ENCODE measurements at regions not wholly inside any gene's neighbourhood (a gene's known extent, or its start where the extent isn't known, plus 50 kb on each side); places are given as distances from the start of the nearest gene placed in this dataset.
A peak's percentile ranks its signal among the peaks of the same experiment; 100 is the strongest.

DNA sequence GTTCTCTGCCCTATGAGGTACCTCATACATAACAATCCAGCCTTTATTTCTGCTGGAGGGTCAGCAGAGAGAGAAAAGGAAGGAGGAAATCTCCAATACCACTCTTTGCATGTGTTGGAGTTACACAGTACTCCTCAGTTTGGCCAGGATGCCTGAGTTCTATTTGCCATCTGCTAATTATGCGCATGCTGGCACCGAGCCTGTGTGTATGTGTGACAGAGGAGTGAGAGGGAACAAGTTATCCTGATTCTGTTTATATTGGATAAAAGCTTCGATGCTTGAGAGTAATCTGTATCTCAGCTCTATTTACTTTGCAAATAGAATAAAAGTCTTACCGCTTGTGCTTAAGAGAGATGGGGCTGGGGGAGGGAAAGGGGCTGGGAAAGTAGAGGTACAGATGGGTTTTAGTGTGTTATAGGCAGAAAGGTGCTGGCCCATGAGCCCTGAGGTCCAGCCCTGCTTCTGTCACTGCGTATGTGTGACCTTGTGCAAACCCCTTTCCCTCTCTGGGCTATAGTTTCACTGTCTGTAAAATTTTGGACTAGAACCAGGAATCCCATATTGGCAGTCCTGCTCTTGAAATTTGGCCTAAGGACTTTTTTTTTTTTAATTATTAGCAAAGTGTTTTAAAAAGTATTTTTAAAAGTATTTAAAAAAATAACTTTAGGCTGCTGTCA, 54.5 kb upstream of the PLXNA2 start:
- no peak for DNase-seq

DNA sequence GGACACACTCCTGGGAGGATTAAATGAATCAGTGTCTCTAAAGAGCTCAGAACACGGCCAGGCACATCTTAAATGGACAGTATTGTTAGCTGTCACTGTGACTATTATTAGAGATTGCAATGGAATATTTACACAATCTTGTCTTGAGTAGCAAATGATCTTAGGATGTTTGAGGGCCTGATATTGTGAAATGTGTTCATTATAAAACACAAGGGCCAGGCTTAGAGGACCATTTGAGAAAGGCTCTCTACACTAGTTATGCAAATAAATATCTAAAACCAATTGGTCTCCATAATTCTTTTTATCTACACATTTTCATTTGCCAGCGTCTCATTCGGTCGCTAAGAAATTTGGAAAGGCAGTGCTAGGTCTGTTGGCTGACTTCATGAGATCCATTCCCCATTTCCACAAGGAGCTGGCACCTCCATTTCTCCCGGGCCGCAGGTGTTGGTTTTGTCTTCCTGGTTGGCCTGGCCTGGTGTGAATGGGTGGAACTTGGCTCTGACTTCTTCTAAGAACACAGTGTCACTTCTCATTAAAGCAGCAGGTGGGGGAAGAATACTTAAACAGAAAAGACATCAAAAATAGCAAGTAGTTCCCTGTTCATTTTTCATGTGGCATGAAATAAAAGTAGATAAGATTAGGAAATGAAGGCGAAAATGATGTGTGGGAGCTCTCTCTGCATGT, 56.0 kb upstream of the PLXNA2 start:
- DNase-seq: no peak

DNA sequence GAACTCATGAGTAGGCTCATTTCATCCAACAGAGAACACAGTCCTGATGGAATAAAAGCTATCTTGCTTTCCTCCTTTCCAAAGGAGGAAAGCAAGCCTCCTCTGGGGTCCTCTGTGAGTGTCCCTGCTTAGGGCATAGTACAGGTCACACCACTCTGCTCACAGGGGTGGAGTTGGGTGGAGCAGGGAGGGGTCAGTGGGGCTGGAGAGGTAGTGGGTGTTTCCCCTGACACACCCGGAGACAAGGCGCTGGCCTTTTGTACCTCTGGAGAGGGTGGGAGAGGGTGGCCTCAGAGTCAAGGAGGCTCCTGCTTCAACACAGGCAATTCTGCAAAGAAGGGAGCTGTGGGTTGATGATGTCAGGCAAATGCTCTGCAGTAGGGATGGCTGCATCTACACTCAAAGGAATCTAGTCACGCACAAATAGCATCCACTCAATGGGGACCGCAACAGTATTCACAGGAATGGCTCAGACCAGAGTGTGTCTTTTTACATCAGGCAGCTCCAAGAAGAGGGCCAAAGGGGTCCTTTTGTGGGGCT, 58.6 kb upstream of the PLXNA2 start:
- DNase-seq: no peak

DNA sequence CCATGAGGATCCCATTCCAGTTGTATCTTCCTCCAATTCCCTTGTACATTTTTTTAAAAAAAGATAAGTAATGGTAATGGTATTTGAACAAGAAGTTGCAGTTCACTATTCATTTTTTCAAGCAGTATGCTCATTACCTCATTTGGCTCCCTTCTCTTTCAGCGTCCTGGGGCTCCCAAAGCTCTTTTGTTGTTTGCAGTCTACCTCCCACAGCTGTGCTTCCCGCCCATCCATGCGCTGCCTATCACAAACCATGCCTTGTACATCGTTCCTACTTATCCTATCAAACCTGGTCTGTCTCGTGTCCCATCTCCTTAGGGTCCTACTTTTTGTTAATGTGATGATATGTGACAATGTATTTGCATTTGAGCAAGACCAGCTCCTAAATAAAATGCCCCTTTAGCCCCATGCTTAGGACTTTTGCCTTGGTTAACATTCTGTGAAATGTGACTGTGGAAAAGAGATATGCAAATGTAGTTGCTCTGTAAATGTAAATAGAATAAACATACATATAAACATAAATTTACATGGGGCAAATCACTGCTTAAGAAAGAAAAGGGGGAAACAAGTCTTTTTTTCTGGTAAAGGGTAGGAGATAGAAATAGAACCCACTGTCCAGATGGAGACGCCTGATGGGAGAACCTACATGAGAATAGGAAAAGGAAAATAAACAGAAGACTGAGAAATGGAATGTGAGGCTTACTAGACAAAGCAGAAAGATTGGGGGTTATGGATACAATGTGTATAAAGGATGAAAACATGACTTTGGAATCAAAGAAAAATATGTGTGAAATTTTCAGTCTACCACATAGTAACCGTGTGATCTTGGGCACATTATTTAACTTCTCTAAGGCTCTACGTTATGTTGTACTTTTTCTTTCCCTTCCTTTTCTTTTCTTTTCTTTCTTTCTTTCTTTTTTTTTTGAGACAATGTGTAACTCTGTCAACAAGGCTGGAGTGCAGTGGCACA, 59.8 kb upstream of the PLXNA2 start:
- DNase-seq: no peak

DNA sequence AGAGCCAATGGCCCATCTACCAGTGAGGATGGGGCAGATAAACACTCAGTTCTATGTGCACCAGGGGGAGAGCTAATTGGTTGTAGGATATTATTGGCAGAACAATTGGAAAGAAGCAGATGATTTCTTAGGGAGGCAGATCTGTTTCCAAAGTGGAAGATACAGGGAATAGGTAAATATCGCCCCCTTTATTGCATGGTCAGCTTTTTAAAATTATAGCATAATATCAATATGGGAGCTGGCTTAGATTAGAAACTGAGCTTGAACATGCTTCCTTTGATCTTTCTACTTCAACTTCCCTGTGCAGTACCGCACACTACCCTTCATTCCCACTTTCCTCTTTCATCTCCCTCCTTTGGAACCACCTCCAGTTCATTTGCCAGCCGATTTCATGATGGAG, 64.0 kb upstream of the PLXNA2 start:
- DNase-seq: no peak

DNA sequence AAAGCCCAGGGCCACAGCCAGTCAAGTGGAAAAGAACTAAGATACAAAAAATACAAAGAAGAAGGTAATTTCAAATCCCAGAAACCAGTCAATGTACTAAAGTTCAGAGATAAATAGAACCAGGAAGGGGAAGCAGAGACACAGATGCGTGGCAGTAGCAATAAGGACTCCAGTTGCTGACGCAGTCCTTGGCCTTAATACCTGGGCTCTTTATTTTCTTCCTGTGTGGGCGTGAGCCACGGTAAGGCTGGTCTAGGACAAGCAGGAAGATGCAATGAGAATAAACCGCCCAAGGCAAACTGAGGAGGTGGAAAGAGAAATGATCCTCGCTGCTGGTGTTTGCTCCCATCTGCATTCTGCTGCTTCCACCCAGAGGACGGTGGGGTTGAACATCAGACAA, 65.6 kb upstream of the PLXNA2 start:
- no peak for DNase-seq

DNA sequence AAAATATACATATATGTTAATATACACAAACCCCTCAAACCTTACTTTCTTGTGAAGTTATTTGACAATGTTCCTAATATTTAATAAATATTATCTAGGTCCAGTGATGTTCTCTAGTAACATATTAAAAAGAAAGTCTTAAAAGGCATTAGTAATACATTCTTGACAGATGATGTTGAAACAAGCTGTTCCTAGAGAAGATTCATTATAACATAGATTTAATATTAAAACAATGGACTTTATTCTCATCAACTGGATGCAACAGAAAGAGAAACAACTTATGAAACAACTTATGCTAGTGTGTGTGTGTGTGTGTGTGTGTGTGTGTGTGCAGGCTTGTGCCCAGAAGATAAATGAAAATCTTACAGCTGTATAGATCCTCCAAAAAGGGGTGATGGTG, 68.5 kb upstream of the PLXNA2 start:
- no peak for DNase-seq

DNA sequence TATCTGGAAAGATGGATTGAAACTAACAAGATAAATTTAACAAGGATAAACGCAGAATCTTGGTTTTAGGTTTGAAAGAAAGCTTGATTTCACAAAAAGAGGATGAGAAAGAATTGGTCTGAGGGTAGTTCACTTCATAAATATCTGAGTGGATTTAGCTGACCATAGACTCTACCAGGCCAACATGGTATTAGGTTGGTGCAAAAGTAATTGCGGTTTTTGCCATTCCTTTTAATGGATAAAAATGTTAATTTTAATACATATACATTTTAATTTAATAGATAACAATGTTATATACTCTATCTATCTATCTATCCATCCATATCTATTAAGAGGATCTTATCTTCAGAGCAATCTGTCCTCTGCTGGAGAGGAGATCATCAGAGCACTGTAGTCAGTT, 70.2 kb upstream of the PLXNA2 start:
- DNase-seq: no peak

DNA sequence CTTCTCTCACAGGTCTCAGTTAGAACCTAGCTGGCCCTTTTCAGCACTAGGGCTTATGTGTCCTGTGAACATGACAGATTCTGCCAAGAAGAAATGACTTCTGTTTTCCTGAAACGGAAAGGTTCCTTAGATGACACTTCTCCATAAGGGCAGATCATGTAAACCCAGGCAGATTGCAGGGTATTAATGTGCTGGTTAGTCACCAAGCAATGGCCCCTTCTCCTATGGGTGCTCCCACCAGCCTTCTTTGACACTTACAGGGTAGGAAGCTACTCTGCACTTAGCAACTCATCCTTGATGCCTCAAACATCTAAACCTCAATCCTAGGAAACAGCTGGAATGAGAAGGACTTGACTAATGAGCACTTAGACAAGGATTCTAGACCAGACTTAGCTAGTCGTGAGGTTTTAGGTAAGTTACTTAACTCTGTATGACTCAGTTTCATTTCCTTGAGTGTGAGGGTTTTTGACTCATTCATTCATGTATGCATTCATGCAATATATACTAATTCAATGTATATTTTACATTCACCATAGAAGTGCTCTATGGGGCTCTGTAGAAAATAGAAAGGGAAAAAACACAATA, 74.1 kb upstream of the PLXNA2 start:
- peak; percentile 18 for DNase-seq

DNA sequence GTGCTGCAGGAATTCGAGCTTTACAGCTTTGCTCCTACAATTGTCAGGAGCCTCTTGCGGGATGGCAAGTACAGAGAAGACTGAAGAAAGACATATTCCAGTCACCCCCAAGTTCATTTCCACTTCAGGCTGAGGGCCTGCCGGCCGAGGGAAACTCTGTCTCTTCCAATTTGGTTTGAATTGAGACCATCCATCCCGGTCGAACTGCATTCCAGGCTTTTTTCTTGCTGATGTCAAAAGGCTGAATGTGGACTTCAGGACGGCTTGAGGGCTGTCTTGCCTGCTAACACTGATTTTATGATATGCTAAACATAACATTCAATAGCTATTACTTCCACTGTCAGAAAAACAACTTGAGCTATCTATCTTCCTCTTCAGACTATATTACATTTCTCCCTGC, 79.8 kb upstream of the PLXNA2 start:
- no peak for DNase-seq

DNA sequence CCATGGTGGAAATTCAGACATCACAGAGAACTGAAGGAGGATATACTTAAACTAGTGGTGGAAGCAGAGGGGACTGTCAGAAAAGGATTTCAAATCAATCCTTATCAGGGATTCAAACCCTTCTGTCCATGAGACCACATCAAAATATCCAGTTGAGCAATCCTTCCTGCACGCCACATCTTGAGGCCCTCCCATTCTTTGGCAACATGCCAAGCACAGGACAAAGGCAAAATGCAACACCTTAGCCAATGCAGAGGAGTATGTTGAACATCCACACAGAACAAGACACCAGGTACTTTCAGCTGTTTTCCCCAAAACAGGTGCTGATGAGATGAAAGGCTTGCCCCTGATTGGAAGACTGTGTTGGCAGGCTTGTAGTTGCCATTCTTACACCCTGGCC, 81.8 kb upstream of the PLXNA2 start:
- DNase-seq: no peak

DNA sequence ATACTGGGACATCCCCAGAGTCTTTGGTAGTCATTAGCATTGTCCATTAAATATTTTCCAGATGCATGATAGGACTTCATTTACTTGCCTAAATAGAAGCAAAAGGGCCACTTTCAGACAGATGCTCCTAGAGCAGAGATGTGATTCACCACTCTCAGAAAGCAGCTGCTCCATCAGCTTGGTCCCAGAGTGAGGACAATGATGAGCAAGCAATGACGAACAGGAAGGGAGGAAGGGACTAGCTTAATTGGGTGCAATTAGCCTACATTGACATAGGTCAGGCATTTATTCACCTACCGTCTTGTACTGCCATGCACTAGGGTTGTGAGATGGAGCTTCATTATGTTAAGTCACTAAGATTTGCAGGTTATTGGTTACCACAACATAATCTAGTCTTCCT, 85.1 kb upstream of the PLXNA2 start:
- no peak for DNase-seq

DNA sequence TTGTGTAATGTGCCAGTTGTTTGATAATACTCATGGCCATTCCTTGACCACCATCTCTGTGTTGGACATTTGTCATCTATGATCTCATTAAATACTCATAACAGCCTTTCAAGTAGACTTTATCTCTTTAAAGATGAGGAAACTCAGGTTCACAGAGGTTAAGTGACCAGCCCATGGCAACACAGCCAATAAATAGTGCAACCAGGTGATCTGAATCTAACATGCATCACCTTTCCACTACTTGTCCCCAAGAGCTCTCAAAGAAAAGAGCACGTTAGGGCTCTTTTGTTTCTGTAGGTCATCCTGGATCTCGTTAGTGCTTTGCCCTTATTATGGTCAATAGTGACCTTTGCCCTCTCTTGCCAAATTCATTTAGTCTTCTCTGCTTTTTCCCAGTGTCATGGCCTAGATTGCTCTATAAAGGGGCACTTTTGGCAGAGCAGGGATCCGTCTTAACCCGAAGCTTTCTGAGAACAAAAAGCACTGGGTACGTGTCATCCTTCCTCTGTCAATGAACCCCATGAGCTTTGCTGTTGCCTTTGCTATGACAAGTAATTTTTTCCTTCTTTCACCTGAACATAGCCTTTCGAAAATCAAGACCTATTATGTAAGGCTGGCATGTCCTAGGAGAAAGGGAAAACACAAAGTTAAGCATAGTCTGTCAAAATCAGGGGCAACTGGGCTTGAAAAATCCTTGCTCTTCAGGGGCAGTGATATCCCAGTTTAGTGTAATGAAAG, 88.0 kb upstream of the PLXNA2 start:
- DNase-seq: no peak

DNA sequence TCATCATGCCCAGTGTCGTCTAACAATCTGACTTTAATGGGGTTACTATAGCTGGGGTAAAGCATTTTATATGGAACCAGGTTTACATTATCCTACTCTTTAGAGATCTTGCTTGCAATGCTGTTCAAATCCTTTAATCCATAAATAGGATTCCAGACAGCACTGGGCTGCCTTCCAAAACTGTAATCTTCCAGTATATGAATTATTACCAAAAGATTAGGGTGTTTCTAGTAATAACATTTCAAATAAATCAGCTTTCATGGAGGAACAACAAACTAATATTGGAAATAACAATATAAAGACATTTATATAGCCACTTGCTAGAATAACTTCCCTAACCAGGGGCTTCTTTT, 88.6 kb upstream of the PLXNA2 start:
- DNase-seq: no peak

DNA sequence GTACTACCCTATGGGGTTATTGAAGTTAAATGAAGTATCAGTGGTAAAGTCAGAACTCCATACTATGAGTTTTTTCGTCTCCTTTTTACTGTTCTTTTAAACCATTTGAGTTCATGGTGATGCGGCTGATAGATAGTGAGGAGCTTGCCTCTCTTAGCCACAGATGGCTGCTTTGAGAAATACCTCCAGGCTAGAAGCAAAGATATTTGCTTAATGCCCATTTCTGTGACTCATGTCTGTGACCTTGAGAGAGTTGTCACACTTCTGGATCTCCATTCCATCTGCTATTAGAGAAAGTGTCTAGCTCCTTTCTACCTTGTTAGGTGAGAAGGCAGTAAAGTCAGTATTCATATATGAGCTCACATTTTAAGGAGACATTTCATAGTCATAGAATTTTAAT, 89.5 kb upstream of the PLXNA2 start:
- no peak for DNase-seq

DNA sequence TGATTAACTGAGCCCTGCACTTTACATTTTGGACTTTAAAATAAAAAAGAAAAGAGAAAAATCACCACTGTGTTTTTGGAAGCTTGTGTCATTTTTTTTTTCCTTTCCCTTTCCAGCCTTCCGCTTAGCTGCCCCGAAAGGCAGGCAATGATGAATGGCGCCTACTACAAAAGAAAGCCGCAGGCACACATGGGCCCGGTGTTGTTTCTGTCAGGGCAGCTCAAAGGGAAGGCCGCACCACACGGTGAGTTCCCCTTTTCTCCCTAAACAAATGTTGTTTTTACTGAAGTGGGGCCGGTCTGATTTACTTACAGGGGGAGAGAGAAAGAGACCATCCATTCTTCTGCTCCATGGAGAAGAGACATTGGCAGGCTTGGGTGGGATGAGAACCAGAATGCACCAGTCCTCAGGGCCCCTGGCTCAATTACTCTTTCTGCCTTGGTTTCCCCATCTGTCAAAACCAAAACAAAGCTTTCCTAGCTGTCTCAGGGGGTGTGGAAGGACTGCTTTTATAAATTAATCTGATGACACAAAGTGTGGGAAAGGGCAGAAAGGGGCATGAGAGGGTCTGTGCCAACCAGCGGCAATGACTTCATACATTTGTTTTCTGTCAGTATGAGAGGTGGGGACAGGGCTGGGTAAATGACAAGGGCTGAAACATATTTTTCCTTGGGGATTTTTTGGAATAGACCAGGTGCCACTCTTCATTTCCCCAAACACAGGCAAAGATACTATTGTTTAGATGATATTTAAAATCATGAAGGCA, 91.4 kb upstream of the PLXNA2 start:
- no peak for DNase-seq

DNA sequence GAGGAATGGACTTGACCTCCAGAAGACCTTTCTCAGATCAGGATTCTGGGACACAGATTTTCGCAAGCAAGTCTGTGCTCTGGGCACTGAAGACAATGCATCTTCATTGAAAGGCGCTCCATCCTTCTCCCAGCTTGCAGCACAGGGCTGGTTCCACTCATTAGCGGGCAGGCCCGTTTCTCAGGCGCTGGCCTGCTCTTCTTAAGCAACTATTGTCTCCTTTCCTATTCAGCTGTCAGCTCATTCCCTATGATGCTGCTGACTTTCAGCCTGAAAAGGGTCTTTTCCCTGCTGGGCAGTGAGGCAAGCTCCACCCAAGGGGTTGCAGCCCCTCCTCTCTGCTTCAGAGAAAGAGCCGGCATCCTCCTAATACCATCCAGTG, 91.9 kb upstream of the PLXNA2 start:
- no peak for DNase-seq

DNA sequence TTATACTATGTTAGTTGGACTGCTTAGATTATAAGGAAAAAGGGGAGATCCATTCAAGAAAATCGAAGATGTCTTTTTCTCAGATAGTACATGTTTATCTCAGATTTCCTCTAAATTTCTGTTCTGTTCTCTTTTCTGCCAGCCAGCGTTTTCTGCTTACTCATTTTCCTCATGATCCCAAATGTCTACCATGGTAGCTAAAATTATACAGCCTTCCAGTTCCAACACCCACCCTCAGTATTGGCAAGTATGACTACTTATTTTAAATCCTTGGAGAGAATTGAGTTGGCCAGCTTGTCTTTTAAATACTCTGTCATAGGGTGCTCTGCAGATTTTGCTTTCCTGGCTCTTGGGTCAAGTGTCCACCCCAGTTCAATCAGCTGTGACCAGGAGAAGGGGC, 95.7 kb upstream of the PLXNA2 start:
- DNase-seq: no peak

DNA sequence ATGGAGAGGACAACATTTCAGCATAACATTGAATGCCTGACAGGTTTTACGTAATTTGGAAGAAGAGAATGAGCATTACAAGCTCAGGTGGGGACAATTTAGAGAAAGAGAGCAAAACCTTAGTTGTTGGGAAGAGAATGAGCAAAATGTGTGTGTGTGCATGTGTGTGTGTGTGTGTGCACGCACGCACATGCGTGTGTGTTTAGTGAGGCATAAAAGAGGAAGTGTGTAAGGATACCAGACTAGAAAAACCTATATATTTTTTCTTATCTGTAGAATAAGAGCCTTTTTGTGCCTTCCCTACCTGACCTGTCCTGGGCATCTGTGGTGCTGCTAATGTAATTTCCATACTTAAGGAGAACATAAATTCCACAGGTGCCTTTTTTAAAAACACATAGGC, 99.0 kb upstream of the PLXNA2 start:
- no peak for DNase-seq

DNA sequence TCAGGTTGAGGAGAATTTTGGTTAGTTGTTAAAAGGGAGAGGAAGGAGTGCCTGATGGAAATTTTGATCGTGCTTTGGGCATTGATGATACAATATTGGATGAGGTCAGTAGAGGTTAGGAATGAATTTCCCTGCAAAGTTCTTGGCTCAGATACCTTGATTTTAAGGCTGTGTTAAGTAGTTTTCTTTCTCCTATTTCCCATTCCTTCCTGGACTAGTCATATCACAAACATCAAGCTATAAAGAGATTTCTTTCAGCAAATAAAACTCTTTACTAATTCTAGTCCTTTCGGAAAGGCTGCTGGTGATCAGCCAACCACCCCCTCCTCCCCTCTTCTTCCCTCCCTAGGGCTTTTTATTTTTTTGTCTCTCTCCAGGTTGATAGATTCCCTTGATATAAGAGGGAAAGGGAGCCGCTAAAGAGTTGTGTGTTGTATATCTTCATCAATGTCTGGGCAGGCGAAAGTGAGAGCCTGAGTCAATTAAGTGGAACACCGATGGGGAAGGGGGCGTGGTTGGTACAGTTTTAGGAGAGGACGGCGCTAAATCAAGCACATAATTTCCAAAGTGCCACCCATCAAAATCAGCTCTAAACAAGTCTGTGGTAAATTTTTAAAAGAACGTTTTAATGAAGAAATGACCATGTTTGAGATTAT, 100.1 kb upstream of the PLXNA2 start:
- no peak for DNase-seq

DNA sequence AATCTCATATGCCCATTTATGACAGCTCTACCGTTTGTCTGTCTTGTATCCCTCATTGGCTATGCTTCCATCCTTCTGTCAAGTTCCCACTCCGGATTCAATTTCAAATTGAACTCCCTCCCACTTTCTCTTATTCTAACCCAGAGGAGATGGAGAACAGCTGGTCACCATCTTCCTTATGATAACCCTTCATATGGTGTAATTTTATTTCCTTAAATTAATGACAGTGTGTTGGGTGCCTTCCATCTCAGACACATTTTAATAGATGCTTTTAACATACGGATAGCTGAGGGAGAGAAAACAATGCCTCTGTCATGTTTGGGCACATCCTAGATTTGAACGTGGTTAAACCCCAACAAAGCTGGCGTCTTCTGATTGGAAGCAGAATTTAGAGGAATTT, 103.0 kb upstream of the PLXNA2 start:
- DNase-seq: no peak

All from inflammatory macrophage treated with lipopolysaccharide for 4 hours (primary cell).